Activated CD8-positive, alpha-beta memory T cell treated with anti-CD3 and anti-CD28 coated beads for 36 hours (primary cell): ENCODE measurements at regions not wholly inside any gene's neighbourhood (a gene's known extent, or its start where the extent isn't known, plus 50 kb on each side); places are given as distances from the start of the nearest gene placed in this dataset.

Source experiments
- CTCF ChIA-PET: fragments of 350-600 bp; sonication (Branson Sonifier 250); formaldehyde crosslinking; loops from one replicate; lab custom pipeline; 2021; ENCODE audit warnings: antibody characterized with exemption; lab: Charles Lee
- POLR2A ChIA-PET: fragments of 350-600 bp; sonication (Branson Sonifier 250); formaldehyde crosslinking; loops from one replicate; lab custom pipeline; 2021; ENCODE audit warnings: antibody characterized with exemption; lab: Charles Lee

- POLR2A ChIA-PET = no interaction called here
- CTCF ChIA-PET = no interaction called here
Measured at GRCh38 chr7:155963356-155963755, 151.1 kb upstream of the SHH start.

- POLR2A ChIA-PET = no interaction called here
- CTCF ChIA-PET = no interaction called here
Measured at GRCh38 chr7:155962968-155963300, 150.7 kb upstream of the SHH start.

GRCh38 chr7:155962191-155962967 lies 150.1 kb upstream of the SHH start:
- POLR2A ChIA-PET = no interaction called here
- CTCF ChIA-PET = no interaction called here

- CTCF ChIA-PET = no interaction called here
- POLR2A ChIA-PET = no interaction called here
Measured at GRCh38 chr7:155961241-155962190, 149.3 kb upstream of the SHH start.

- POLR2A ChIA-PET = no interaction called here
- CTCF ChIA-PET = no interaction called here
Measured at GRCh38 chr7:155959894-155960293, 147.6 kb upstream of the SHH start.

GRCh38 chr7:155956977-155957376 lies 144.7 kb upstream of the SHH start:
- ChIA-PET POLR2A (no interaction called here), CTCF (no interaction called here)

GRCh38 chr7:155955367-155955635 lies 143.0 kb upstream of the SHH start:
- POLR2A ChIA-PET = no interaction called here
- CTCF ChIA-PET = no interaction called here

- CTCF ChIA-PET = no interaction called here
- POLR2A ChIA-PET = no interaction called here
Measured at GRCh38 chr7:155954550-155955366, 142.5 kb upstream of the SHH start.

- ChIA-PET POLR2A (no interaction called here), CTCF (no interaction called here)
Measured at GRCh38 chr7:155953781-155954549, 141.7 kb upstream of the SHH start.

GRCh38 chr7:155953501-155953778 lies 141.2 kb upstream of the SHH start:
- POLR2A ChIA-PET = no interaction called here
- CTCF ChIA-PET = no interaction called here

GRCh38 chr7:155951554-155952158 lies 139.4 kb upstream of the SHH start:
- CTCF ChIA-PET = no interaction called here
- POLR2A ChIA-PET = no interaction called here

- POLR2A ChIA-PET = no interaction called here
- CTCF ChIA-PET = no interaction called here
Measured at GRCh38 chr7:155950898-155951553, 138.8 kb upstream of the SHH start.

GRCh38 chr7:155948845-155949244 lies 136.6 kb upstream of the SHH start:
- CTCF ChIA-PET = no interaction called here

GRCh38 chr7:155948423-155948822 lies 136.2 kb upstream of the SHH start:
- POLR2A ChIA-PET = no interaction called here

More at GRCh38 chr7:155948845-155949244, 136.6 kb upstream of the SHH start:
- POLR2A ChIA-PET = no interaction called here

GRCh38 chr7:155947051-155947450 lies 134.8 kb upstream of the SHH start:
- ChIA-PET POLR2A (no interaction called here), CTCF (no interaction called here)

More at GRCh38 chr7:155948423-155948822, 136.2 kb upstream of the SHH start:
- CTCF ChIA-PET = no interaction called here

GRCh38 chr7:155945670-155946325 lies 133.5 kb upstream of the SHH start:
- CTCF ChIA-PET = no interaction called here
- POLR2A ChIA-PET = no interaction called here

- ChIA-PET POLR2A (no interaction called here), CTCF (no interaction called here)
Measured at GRCh38 chr7:155944901-155945300, 132.6 kb upstream of the SHH start.

GRCh38 chr7:155943251-155943899 lies 131.1 kb upstream of the SHH start:
- CTCF ChIA-PET = interaction anchor here (0.6 kb wide), 1 partner anchor 27 kb away, joined by 3 read pairs; no protein-coding TSS in a partner anchor
- POLR2A ChIA-PET = no interaction called here
